ENCODE measurements at regions not wholly inside any gene's neighbourhood (a gene's known extent, or its start where the extent isn't known, plus 50 kb on each side); places are given as distances from the start of the nearest gene placed in this dataset.

- no peaks in the 10 kb centered on the region for H3K27me3 ChIP-seq (ENCODE audit: control insufficient read depth in 2 of 2, insufficient read depth in 2 of 2, low read length in 2 of 2)
- no peak overlapping the region for H3K4me2 ChIP-seq (ENCODE audit: insufficient read depth, low read length)
- H2AFZ ChIP-seq (ENCODE audit: low read depth, low read length) = no peak overlapping the region
- no peaks in the 10 kb centered on the region for H4K20me1 ChIP-seq (replicated peaks; ENCODE audit: control insufficient read depth, insufficient read depth, low read length)
- 2% methylated on average over 4 of the region's 4 CpGs for WGBS (ENCODE audit: insufficient coverage, low coverage, missing lambda C conversion rate)
- intact Hi-C loops (cut with micrococcal nuclease) = no loop called here
- no peaks in the 10 kb centered on the region for H3K4me1 ChIP-seq (replicated peaks in 1 of 2; ENCODE audit: control insufficient read depth in 2 of 2, insufficient read depth in 2 of 2, low read length in 2 of 2)
- POLR2A ChIA-PET = no interaction called here
- ATAC-seq = no peak
- no peak for DNase-seq (ENCODE audit: extremely low read depth in 1 of 4, low spot score in 3 of 4)
- no TSS peak for BruUV-seq (replicated peaks)
- H3K9me1 ChIP-seq (ENCODE audit: control insufficient read depth, insufficient read depth, low read length) = no peaks in the 10 kb centered on the region
- H3K27ac ChIP-seq (ENCODE audit: extremely low read depth, low read depth, low read length) = no peak overlapping the region
- CTCF ChIA-PET (ENCODE audit: low intra/inter-chr PET ratio) = no interaction called here
- H3K9ac ChIP-seq (ENCODE audit: insufficient read depth in 1 of 2, low read depth in 2 of 2, low read length in 2 of 2) = no peak overlapping the region
- H3K4me3 ChIP-seq = no peak overlapping the region
- no peaks in the 10 kb centered on the region for H3K9me3 ChIP-seq (replicated peaks; ENCODE audit: control insufficient read depth, insufficient read depth, low read depth, low read length)
- no peaks in the 10 kb centered on the region for H3K36me3 ChIP-seq (ENCODE audit: control insufficient read depth, insufficient read depth, low read length)
- H3K79me2 ChIP-seq (ENCODE audit: control insufficient read depth, insufficient read depth, low read length) = no peaks in the 10 kb centered on the region
- no peak for FAIRE-seq
- in situ Hi-C loops (cut with MboI) = no loop called here
- TF ChIP-seq RBBP5 (IDR thresholded peaks at IDR 0.05; ENCODE audit: borderline replicate concordance, insufficient read depth, low read length, poor library complexity, severe bottlenecking) (no peak), RFX7 (CRISPR knock-in tag; IDR thresholded peaks at IDR 0.05) (no peak), USF2 (CRISPR knock-in tag; IDR thresholded peaks at IDR 0.05) (no peak), E2F3 (CRISPR knock-in tag; IDR thresholded peaks at IDR 0.05) (no peak), GABPA (tag; conservative IDR thresholded peaks at IDR 0.05; ENCODE audit: low read depth) (no peak), SMARCA4 (IDR thresholded peaks at IDR 0.05) (no peak), ZBTB26 (CRISPR knock-in tag; IDR thresholded peaks at IDR 0.05) (no peak), ZNF436 (CRISPR knock-in tag; IDR thresholded peaks at IDR 0.05) (no peak), BMI1 (IDR thresholded peaks at IDR 0.05; ENCODE audit: low read length) (no peak), ZNF609 (CRISPR knock-in tag; IDR thresholded peaks at IDR 0.05; ENCODE audit: borderline replicate concordance) (no peak), ZBTB2 (IDR thresholded peaks at IDR 0.05) (no peak), ZNF316 (IDR thresholded peaks at IDR 0.05) (no peak), ZNF695 (CRISPR knock-in tag; IDR thresholded peaks at IDR 0.05) (no peak)
Measured at GRCh38 chr6:104629826-104630225, 229.9 kb downstream of the HACE1 start.
